Prostate gland (tissue), 2 donors: ENCODE measurements at regions not wholly inside any gene's neighbourhood (a gene's known extent, or its start where the extent isn't known, plus 50 kb on each side); places are given as distances from the start of the nearest gene placed in this dataset.

ENCODE experiments used
- DNase-seq: peaks from one replicate; pipeline ENCODE4 v3.0.0-alpha.2; 2019; ENCODE audit warnings: low spot score
- H3K27ac ChIP-seq, 2 donors: fragments of 200-600 bp; sonication (generic); 2 replicates each; pipeline ENCODE4 v1.5.1; 2017 to 2019
- H3K27me3 ChIP-seq: fragments of 200-600 bp; sonication (generic); replicated peaks from 2 replicates; pipeline ENCODE4 v1.5.1; 2019; ENCODE audit not compliant: insufficient read depth
- H3K36me3 ChIP-seq, 2 donors: fragments of 200-600 bp; sonication (generic); 1 replicate in 1 of 2; 2 replicates in 1 of 2; pipeline versions ENCODE4 v1.5.1 to v1.8.1; 2017 to 2019
- H3K4me1 ChIP-seq: fragments of 200-600 bp; sonication (generic); replicated peaks from 2 replicates; pipeline ENCODE4 v1.5.1; 2019
- H3K4me3 ChIP-seq, 2 donors: fragments of 200-600 bp; sonication (generic); 2 replicates each; pipeline ENCODE4 v1.5.1; 2017 to 2019
- H3K9me3 ChIP-seq: fragments of 200-600 bp; sonication (generic); 2 replicates; pipeline ENCODE4 v1.5.1; 2017
- CTCF ChIP-seq, 4 experiments: fragments of 200-600 bp in 2 of 4; fragments of 450-650 bp in 2 of 4; sonication (generic) in 2 of 4; IDR thresholded peaks; 1 replicate in 3 of 4; 2 replicates in 1 of 4; pipeline ENCODE4 v1.5.1; 2016 to 2019; ENCODE audit warnings: antibody characterized with exemption in 4 of 4, mild to moderate bottlenecking in 2 of 4, moderate library complexity in 2 of 4
- POLR2A ChIP-seq: fragments of 450-650 bp; IDR thresholded peaks from one replicate; pipeline ENCODE4 v1.6.1; 2016; ENCODE audit warnings: antibody characterized with exemption, mild to moderate bottlenecking
- POLR2AphosphoS5 ChIP-seq: sonication (generic); formaldehyde crosslinking; IDR thresholded peaks from one replicate; pipeline ENCODE4 v1.6.1; 2017; ENCODE audit warnings: antibody characterized with exemption
- WGBS: methylation state at CpG from one replicate; pipeline ENCODE4 v1.1.5; 2018; 5-methylcytosine and 5-hydroxymethylcytosine counted together
- intact Hi-C: fragments of 100-400 bp; cut with DNase I; formaldehyde crosslinking; loops from one replicate; pipeline ENCODE4 v1.14.2; 2022

- intact Hi-C loops: no loop called here
- H3K4me1 ChIP-seq: no peaks in the 10 kb centered on the region
These were observed 178.4 kb downstream of the DHX15 start for GRCh38 chr4:24405926-24406325.

GRCh38 chr4:24405341-24405740 lies 179.0 kb downstream of the DHX15 start:
- no peak overlapping the region for H3K27ac ChIP-seq
- 95% methylated on average over 5 of the region's 5 CpGs for WGBS
- H3K4me1 ChIP-seq: no peaks in the 10 kb centered on the region
- intact Hi-C loops: no loop called here
- TF ChIP-seq CTCF (IDR thresholded peaks at IDR 0.05) (no peak), POLR2AphosphoS5 (no peak), POLR2A (no peak)
- DNase-seq: no peak
- H3K9me3 ChIP-seq: no peaks in the 10 kb centered on the region
- no peaks in the 10 kb centered on the region for H3K27me3 ChIP-seq
- H3K4me3 ChIP-seq: no peak overlapping the region
- no peaks in the 10 kb centered on the region for H3K36me3 ChIP-seq

More at GRCh38 chr4:24405926-24406325, 178.4 kb downstream of the DHX15 start:
- Histone ChIP-seq H3K27me3 (no peaks in the 10 kb centered on the region), H3K36me3 (no peaks in the 10 kb centered on the region), H3K4me3 (no peak overlapping the region), H3K27ac (no peak overlapping the region), H3K9me3 (no peaks in the 10 kb centered on the region)
- no peak for DNase-seq
- 82% methylated on average over 5 of the region's 5 CpGs for WGBS
- TF ChIP-seq POLR2A: no peak
- no peak for TF ChIP-seq CTCF (IDR thresholded peaks at IDR 0.05)
- no peak for TF ChIP-seq POLR2AphosphoS5

GRCh38 chr4:24404281-24404680 lies 180.1 kb downstream of the DHX15 start:
- intact Hi-C loops: no loop called here
- Histone ChIP-seq H3K27ac (no peak overlapping the region), H3K4me3 (no peak overlapping the region), H3K4me1 (no peaks in the 10 kb centered on the region), H3K9me3 (no peaks in the 10 kb centered on the region), H3K27me3 (no peaks in the 10 kb centered on the region), H3K36me3 (no peaks in the 10 kb centered on the region)
- WGBS: 78% methylated on average over 3 of the region's 3 CpGs
- DNase-seq: no peak
- TF ChIP-seq POLR2AphosphoS5: no peak
- no peak for TF ChIP-seq CTCF (IDR thresholded peaks at IDR 0.05)
- TF ChIP-seq POLR2A: no peak

- no peak overlapping the region for H3K27ac ChIP-seq
- no peak for TF ChIP-seq POLR2A
- no peak for TF ChIP-seq CTCF (IDR thresholded peaks at IDR 0.05)
- no peak for TF ChIP-seq POLR2AphosphoS5
- H3K27me3 ChIP-seq: no peaks in the 10 kb centered on the region
- H3K4me3 ChIP-seq: no peak overlapping the region
- 96% methylated on average over 5 of the region's 5 CpGs for WGBS
- intact Hi-C loops: no loop called here
- no peaks in the 10 kb centered on the region for H3K36me3 ChIP-seq
- no peak for DNase-seq
- H3K9me3 ChIP-seq: no peaks in the 10 kb centered on the region
- no peaks in the 10 kb centered on the region for H3K4me1 ChIP-seq
These were observed 181.1 kb downstream of the DHX15 start for GRCh38 chr4:24403265-24403664.

- Histone ChIP-seq H3K9me3 (no peaks in the 10 kb centered on the region), H3K27ac (no peak overlapping the region), H3K27me3 (no peaks in the 10 kb centered on the region), H3K4me3 (no peak overlapping the region), H3K4me1 (no peaks in the 10 kb centered on the region), H3K36me3 (no peaks in the 10 kb centered on the region)
- no peak for DNase-seq
- TF ChIP-seq CTCF (IDR thresholded peaks at IDR 0.05) (no peak), POLR2A (no peak), POLR2AphosphoS5 (no peak)
- intact Hi-C loops: no loop called here
- 92% methylated on average over 3 of the region's 3 CpGs for WGBS
These were observed 183.8 kb downstream of the DHX15 start for GRCh38 chr4:24400537-24400936.
